Liver (tissue), 7 donors: ENCODE measurements at regions not wholly inside any gene's neighbourhood (a gene's known extent, or its start where the extent isn't known, plus 50 kb on each side); places are given as distances from the start of the nearest gene placed in this dataset.

Experiments used
- DNase-seq: peaks from one replicate; pipeline ENCODE4 v3.0.0-alpha.2; 2017; ENCODE audit warnings: low spot score
- H3K27ac ChIP-seq, 2 donors: one replicate each; pipeline ENCODE4 v1.7.0; 2013; ENCODE audit warnings: inconsistent platforms in 2 of 2, low read length in 2 of 2, control low read depth in 1 of 2, low read depth in 1 of 2, mild to moderate bottlenecking in 1 of 2
- H3K27me3 ChIP-seq, 4 donors: one replicate each; pipeline versions ENCODE4 v1.6.1 to v1.7.0; 2013; ENCODE audit warnings: low read length in 3 of 4, inconsistent platforms in 1 of 4, mild to moderate bottlenecking in 1 of 4, moderate library complexity in 1 of 4; ENCODE audit not compliant: control insufficient read depth in 4 of 4, insufficient read depth in 4 of 4
- H3K36me3 ChIP-seq, 4 donors: one replicate each; pipeline versions ENCODE4 v1.6.1 to v1.7.0; 2013; ENCODE audit warnings: low read length in 3 of 4, mild to moderate bottlenecking in 3 of 4, low read depth in 1 of 4, moderate library complexity in 1 of 4; ENCODE audit not compliant: control insufficient read depth in 4 of 4, insufficient read depth in 3 of 4
- H3K4me1 ChIP-seq, 4 donors: one replicate each; pipeline versions ENCODE4 v1.6.1 to v1.7.0; 2013; ENCODE audit warnings: low read length in 3 of 4, mild to moderate bottlenecking in 3 of 4, moderate library complexity in 1 of 4; ENCODE audit not compliant: control insufficient read depth in 4 of 4, insufficient read depth in 4 of 4
- H3K4me3 ChIP-seq, 3 donors: one replicate each; pipeline versions ENCODE4 v1.6.1 to v1.7.0; 2013; ENCODE audit warnings: low read length in 3 of 3, control low read depth in 1 of 3, low read depth in 1 of 3, mild to moderate bottlenecking in 1 of 3
- H3K9ac ChIP-seq, 2 donors: one replicate each; pipeline ENCODE4 v1.7.0; 2013; ENCODE audit warnings: low read length in 2 of 2, mild to moderate bottlenecking in 2 of 2, moderate library complexity in 2 of 2, control low read depth in 1 of 2, low read depth in 1 of 2
- H3K9me3 ChIP-seq, 4 donors: one replicate each; pipeline versions ENCODE4 v1.6.1 to v1.7.0; 2013; ENCODE audit warnings: low read length in 3 of 4; ENCODE audit not compliant: control insufficient read depth in 4 of 4
- FOXA1 ChIP-seq: IDR thresholded peaks from 2 replicates; pipeline ENCODE4 v1.6.1; 2016; ENCODE audit warnings: antibody characterized with exemption
- FOXA2 ChIP-seq: IDR thresholded peaks from 2 replicates; pipeline ENCODE4 v1.6.1; 2016; ENCODE audit warnings: antibody characterized with exemption
- GABPA ChIP-seq, 2 donors: IDR thresholded peaks in 1 of 2; conservative IDR thresholded peaks in 1 of 2; 2 replicates each; pipeline ENCODE4 v1.6.1; 2016; ENCODE audit warnings: antibody characterized with exemption in 2 of 2, mild to moderate bottlenecking in 1 of 2, moderate library complexity in 1 of 2
- HNF4A ChIP-seq, 2 donors: conservative IDR thresholded peaks; 2 replicates each; pipeline ENCODE4 v1.6.1; 2016; ENCODE audit warnings: antibody characterized with exemption in 2 of 2, mild to moderate bottlenecking in 2 of 2
- JUND ChIP-seq, 2 donors: IDR thresholded peaks; 2 replicates each; pipeline ENCODE4 v1.6.1; 2016; ENCODE audit warnings: antibody characterized with exemption in 2 of 2
- NR2F2 ChIP-seq: IDR thresholded peaks from 2 replicates; pipeline ENCODE4 v1.6.1; 2016; ENCODE audit warnings: antibody characterized with exemption
- RAD21 ChIP-seq, 2 donors: IDR thresholded peaks; 2 replicates each; pipeline ENCODE4 v1.6.1; 2016; ENCODE audit warnings: antibody characterized with exemption in 2 of 2, mild to moderate bottlenecking in 2 of 2
- SP1 ChIP-seq: IDR thresholded peaks from 2 replicates; pipeline ENCODE4 v1.6.1; 2018; ENCODE audit warnings: antibody characterized with exemption, mild to moderate bottlenecking
- TAF1 ChIP-seq: conservative IDR thresholded peaks from 2 replicates; pipeline ENCODE4 v1.6.1; 2016; ENCODE audit warnings: antibody characterized with exemption, mild to moderate bottlenecking
- WGBS: extraction: QIAGEN DNeasy Blood & Tissue Kit; methylation state at CpG from one replicate; pipeline ENCODE4 v1.1.7; 2013; 5-methylcytosine and 5-hydroxymethylcytosine counted together
- TF ChIP-seq, protein P1 (sequence below): IDR thresholded peaks from 2 replicates; pipeline ENCODE4 v1.6.1; 2016; ENCODE audit warnings: antibody characterized with exemption
- TF ChIP-seq, protein P2 (sequence below): IDR thresholded peaks from 2 replicates; pipeline ENCODE4 v1.6.1; 2016; ENCODE audit warnings: antibody characterized with exemption
- donor health status: healthy.
- donor health status: healthy.
- donor health status: healthy.
- donor health status: healthy.

DNA sequence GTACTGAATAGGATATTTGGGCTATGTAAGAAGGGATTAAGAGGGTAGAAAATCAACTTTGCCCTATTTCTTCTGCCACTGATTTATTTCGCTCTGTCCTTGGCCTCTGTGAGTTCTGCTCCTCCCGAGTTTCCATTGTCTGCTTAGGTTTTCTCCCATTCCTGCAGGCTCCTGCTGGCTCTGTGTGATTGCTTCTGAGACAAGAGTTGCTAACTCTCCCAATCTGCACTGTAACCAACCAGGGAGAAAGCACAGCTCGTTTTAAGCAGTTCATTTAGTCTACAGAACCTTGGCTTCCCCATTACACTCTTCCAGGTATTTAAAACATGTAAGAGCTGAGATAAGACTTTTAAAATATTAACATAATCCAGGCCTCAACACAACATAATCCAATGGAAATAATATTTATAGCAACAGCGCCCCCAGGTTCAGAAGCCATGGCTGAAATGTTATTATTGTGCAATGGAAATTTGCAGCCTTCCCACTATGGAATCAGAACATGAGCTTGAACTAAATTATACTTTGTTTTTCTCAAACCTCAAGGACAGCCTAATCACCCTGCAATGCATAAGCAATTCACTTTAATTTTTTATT, 203.5 kb downstream of the ERCC6L2 start:
- no peak overlapping the region for H3K9ac ChIP-seq
- no peak for DNase-seq
- no peak overlapping the region for H3K27ac ChIP-seq
- H3K36me3 ChIP-seq, result no peaks in the 10 kb centered on the region
- H3K4me3 ChIP-seq, result no peak overlapping the region
- TF ChIP-seq RAD21 (IDR thresholded peaks at IDR 0.05), result peak; percentile 29 to 51
- no peak for TF ChIP-seq JUND (IDR thresholded peaks at IDR 0.05)
- no peaks in the 10 kb centered on the region for H3K9me3 ChIP-seq
- WGBS, result 73% methylated on average over 4 of the region's 4 CpGs
- H3K27me3 ChIP-seq, result no peaks in the 10 kb centered on the region
- no peaks in the 10 kb centered on the region for H3K4me1 ChIP-seq

DNA sequence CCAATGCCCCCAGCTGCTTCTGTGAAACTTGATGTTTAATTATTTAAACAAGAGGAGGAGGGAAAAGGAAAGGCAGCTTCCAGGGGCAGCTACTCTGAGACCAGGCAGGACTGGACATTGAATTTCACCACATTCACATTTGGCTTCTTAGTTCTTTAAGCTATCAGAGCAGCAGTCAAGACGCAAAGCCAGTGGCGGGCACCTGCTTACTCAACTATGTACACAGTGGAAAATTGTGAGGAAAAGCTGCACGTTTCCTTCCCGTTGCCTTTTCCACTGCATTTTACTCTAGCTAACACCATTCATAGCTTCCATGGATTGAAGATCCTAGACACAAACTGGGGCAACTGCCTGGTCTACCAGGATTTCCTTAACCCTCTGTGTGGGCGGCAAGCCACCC, 200.3 kb downstream of the ERCC6L2 start:
- Histone ChIP-seq H3K9me3 (no peaks in the 10 kb centered on the region), H3K4me3 (no peak overlapping the region), H3K27me3 (no peaks in the 10 kb centered on the region), H3K4me1 (no peaks in the 10 kb centered on the region), H3K36me3 (no peaks in the 10 kb centered on the region), H3K9ac (no peak overlapping the region), H3K27ac (no peak overlapping the region)
- no peak for TF ChIP-seq RAD21 (IDR thresholded peaks at IDR 0.05)
- no peak for TF ChIP-seq SP1
- no peak for TF ChIP-seq FOXA2
- TF ChIP-seq, protein P1, sequence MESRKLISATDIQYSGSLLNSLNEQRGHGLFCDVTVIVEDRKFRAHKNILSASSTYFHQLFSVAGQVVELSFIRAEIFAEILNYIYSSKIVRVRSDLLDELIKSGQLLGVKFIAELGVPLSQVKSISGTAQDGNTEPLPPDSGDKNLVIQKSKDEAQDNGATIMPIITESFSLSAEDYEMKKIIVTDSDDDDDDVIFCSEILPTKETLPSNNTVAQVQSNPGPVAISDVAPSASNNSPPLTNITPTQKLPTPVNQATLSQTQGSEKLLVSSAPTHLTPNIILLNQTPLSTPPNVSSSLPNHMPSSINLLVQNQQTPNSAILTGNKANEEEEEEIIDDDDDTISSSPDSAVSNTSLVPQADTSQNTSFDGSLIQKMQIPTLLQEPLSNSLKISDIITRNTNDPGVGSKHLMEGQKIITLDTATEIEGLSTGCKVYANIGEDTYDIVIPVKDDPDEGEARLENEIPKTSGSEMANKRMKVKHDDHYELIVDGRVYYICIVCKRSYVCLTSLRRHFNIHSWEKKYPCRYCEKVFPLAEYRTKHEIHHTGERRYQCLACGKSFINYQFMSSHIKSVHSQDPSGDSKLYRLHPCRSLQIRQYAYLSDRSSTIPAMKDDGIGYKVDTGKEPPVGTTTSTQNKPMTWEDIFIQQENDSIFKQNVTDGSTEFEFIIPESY, result no peak
- 95% methylated on average over 5 of the region's 5 CpGs for WGBS
- no peak for DNase-seq

DNA sequence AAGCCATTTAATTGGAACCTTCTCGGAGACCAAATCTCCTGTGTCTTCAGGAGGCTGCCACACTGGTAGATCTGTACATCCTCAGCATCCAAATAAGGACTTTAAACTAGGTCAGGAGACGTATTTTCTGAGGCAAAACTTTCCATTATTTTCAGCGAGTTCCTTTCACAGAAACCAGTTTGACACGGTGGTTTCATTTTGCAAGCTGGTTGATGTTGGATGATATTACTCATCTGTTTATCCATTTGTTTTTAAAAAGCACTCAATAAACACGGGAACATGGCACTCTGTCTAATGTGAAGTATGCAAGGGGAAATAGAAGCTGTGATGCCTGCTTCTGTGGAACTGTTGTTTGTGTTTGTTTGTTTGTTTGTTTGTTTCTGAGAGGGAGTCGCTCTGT, 199.6 kb downstream of the ERCC6L2 start:
- WGBS, result 90% methylated on average over 6 of the region's 6 CpGs
- TF ChIP-seq FOXA1 (no peak), NR2F2 (no peak), FOXA2 (no peak)
- TF ChIP-seq, protein P2, sequence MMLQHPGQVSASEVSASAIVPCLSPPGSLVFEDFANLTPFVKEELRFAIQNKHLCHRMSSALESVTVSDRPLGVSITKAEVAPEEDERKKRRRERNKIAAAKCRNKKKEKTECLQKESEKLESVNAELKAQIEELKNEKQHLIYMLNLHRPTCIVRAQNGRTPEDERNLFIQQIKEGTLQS, result no peak
- Histone ChIP-seq H3K27me3 (no peaks in the 10 kb centered on the region), H3K4me1 (no peaks in the 10 kb centered on the region), H3K9ac (no peak overlapping the region), H3K4me3 (no peak overlapping the region), H3K9me3 (no peaks in the 10 kb centered on the region), H3K27ac (no peak overlapping the region), H3K36me3 (no peaks in the 10 kb centered on the region)
- DNase-seq, result no peak

DNA sequence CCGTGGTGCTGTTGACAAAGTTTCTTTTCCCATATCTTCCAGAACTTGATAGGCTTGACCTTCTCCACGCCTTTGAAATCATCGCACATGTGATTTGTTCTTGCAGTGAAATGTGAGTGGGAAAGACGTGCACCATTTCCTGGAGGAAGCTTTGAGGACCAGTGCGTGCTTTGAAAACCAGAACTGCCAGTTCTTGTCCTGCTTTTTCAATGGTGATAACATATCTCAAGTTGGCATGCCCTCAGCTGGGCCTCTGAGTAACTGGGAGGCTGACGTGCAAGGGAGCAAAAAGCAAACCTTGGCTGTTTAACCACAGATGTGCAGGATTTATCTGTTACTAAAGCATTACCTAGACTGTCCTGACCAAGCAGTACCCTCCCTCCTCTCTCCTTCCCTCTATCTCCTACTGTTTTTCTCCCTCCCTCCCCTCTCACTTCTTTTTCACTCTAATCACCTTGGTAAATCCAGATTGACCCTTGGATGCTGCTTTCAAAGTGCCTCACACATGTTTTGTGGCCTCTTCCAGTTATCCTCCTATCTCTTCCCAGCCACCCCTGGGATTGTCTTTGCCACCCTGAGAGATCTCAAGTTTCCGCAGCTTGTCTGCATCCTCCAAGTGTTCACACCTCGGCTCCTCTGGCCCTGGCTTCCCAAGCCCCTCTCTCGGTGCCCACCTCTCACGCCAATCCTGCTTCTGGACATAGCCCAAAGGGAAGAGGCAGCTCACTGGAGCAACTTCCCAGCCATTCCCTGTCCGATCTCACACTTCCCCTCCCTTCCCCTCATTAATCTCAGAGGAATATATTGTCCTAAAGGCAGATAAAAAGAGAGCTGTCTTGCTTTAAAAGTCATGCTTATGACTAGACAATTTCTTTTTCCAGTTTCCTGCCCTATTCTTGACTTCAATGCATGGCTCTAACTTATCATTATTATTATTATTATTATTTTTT, 198.3 kb downstream of the ERCC6L2 start:
- H3K27ac ChIP-seq, result no peak overlapping the region
- WGBS, result 71% methylated on average over 11 of the region's 11 CpGs

More for the DNA sequence above, 198.3 kb downstream of the ERCC6L2 start:
- Histone ChIP-seq H3K27me3 (no peaks in the 10 kb centered on the region), H3K4me1 (peaks cover 0 to 1% (median under 1%) of the 10 kb centered on the region in 4 donors), H3K4me3 (no peak overlapping the region), H3K36me3 (no peaks in the 10 kb centered on the region), H3K9me3 (no peaks in the 10 kb centered on the region), H3K9ac (no peak overlapping the region)
- DNase-seq, result no peak
- no peak for TF ChIP-seq GABPA (IDR thresholded peaks at IDR 0.05 in 1 of 2, conservative IDR thresholded peaks at IDR 0.05 in 1 of 2)
- no peak for TF ChIP-seq NR2F2
- TF ChIP-seq FOXA2, result no peak
- TF ChIP-seq TAF1, result no peak
- no peak for TF ChIP-seq HNF4A (conservative IDR thresholded peaks at IDR 0.05)
